ENCODE measurements at regions not wholly inside any gene's neighbourhood (a gene's known extent, or its start where the extent isn't known, plus 50 kb on each side); places are given as distances from the start of the nearest gene placed in this dataset.

DNA sequence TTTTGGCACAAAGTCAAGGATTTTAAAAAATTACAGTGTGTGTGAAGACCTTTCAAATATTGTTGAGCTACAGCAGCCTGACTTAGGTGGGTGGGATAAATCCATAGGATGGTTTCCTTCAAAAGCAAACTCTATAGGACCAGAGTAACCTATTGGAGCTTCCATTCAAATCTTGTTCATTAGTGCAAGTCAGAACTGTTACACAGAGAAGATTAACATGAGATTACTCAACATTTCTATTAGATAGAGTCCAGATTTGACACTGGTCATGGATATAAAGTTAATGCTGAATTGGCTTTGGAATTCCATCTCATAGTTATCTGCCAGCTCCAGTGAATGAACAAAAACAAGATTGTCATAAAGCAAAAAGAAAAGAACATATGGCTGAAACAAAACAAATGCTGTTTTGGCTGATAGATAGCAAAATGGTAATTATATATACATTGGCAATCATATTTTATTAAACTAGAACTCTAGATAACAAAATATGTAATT, 129.6 kb upstream of the SEMA3A start:
- TF ChIP-seq, protein P1, sequence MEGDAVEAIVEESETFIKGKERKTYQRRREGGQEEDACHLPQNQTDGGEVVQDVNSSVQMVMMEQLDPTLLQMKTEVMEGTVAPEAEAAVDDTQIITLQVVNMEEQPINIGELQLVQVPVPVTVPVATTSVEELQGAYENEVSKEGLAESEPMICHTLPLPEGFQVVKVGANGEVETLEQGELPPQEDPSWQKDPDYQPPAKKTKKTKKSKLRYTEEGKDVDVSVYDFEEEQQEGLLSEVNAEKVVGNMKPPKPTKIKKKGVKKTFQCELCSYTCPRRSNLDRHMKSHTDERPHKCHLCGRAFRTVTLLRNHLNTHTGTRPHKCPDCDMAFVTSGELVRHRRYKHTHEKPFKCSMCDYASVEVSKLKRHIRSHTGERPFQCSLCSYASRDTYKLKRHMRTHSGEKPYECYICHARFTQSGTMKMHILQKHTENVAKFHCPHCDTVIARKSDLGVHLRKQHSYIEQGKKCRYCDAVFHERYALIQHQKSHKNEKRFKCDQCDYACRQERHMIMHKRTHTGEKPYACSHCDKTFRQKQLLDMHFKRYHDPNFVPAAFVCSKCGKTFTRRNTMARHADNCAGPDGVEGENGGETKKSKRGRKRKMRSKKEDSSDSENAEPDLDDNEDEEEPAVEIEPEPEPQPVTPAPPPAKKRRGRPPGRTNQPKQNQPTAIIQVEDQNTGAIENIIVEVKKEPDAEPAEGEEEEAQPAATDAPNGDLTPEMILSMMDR (IDR thresholded peaks at IDR 0.05; ENCODE audit: low read depth, low read length, missing control alignments), result no peak
- no peak for DNase-seq (ENCODE audit: low read depth)
- in situ Hi-C loops (cut with HindIII; ENCODE audit: low sequenced_read_pairs), result no loop called here

DNA sequence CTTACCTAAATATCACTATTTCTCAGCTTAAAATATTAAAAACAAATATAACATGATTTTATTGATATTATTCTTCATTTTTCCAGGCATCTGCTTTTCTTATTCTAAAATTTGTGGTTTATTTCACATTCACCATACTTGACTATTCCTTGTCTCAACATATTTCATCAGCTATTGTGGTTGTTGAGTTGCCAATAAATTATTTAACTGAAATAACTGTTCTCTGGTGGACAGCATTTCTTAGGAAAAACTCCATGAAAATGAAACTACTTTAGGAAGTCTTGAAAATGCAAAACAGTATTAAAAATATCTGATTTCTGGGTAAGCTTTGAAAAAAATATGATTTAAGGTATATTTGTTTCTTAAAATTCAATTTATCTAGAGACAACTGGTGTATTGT, 122.9 kb upstream of the SEMA3A start:
- TF ChIP-seq, protein P1 (IDR thresholded peaks at IDR 0.05; ENCODE audit: low read depth, low read length, missing control alignments), result no peak
- in situ Hi-C loops (cut with HindIII; ENCODE audit: low sequenced_read_pairs), result no loop called here
- no peak for DNase-seq (ENCODE audit: low read depth)
- H3K4me3 ChIP-seq (ENCODE audit: low read depth, low read length), result no peak overlapping the region

More for the DNA sequence above, 129.6 kb upstream of the SEMA3A start:
- no peak overlapping the region for H3K4me3 ChIP-seq (ENCODE audit: low read depth, low read length)

DNA sequence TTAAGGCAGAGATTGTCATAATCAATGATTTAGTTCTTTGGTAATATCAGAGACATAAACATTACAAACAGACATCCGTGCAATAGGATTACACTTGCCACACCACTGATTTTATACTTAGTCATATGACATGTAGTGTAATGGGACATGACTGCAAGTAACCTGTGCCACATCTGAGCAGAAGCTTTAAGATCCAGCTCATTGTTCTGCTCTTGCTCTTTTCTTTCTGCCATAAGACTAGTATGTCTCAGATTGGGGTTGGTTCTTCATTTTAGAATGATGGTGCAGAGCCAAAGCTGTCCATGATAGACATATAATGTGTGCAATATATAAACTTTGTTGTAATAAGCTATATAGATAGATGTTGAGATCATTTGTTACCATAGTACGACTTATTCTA, 119.7 kb upstream of the SEMA3A start:
- no peak overlapping the region for H3K4me3 ChIP-seq (ENCODE audit: low read depth, low read length)
- TF ChIP-seq, protein P1 (IDR thresholded peaks at IDR 0.05; ENCODE audit: low read depth, low read length, missing control alignments), result no peak
- DNase-seq (ENCODE audit: low read depth), result no peak
- in situ Hi-C loops (cut with HindIII; ENCODE audit: low sequenced_read_pairs), result no loop called here

DNA sequence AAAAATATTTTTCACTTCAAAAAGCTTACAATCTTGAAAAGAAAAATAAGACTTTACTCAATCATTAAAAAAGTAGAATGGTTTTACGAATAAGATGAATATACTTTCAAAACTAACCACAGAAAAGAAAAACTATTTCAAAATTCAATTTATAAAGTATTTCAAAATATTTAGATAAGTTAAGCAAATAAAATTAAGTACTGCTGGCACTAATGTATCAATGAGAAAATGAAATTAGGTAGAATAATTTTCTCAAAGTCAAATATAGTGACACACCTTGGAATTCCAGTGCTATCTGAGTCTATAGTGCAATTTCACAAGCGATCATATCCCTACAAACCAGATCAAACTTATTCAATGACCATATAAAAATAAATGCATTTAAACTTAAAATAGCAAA, 109.8 kb upstream of the SEMA3A start:
- H3K4me3 ChIP-seq (ENCODE audit: low read depth, low read length), result no peak overlapping the region
- in situ Hi-C loops (cut with HindIII; ENCODE audit: low sequenced_read_pairs), result no loop called here
- DNase-seq (ENCODE audit: low read depth), result no peak
- TF ChIP-seq, protein P1 (IDR thresholded peaks at IDR 0.05; ENCODE audit: low read depth, low read length, missing control alignments), result no peak

DNA sequence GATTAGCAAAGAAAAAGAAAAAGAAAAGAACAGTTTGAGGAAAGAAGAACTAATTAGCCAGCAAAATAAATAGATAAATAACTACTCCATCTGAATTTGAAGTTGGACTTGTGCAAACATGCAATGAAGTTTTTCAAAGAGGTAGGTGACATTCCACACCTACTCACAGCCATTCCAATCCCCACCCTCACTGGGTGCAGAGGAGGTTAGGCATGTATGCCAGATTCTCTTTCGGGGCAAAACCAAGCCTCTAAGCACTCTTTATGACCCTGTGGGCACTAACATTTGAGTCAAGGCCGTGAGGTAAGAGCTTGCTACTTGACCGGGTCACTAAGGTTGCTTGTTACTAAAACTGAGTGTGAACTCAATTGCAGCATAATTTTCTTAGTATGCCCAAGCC, 108.4 kb upstream of the SEMA3A start:
- in situ Hi-C loops (cut with HindIII; ENCODE audit: low sequenced_read_pairs), result no loop called here
- TF ChIP-seq, protein P1 (IDR thresholded peaks at IDR 0.05; ENCODE audit: low read depth, low read length, missing control alignments), result no peak
- DNase-seq (ENCODE audit: low read depth), result no peak
- H3K4me3 ChIP-seq (ENCODE audit: low read depth, low read length), result no peak overlapping the region

DNA sequence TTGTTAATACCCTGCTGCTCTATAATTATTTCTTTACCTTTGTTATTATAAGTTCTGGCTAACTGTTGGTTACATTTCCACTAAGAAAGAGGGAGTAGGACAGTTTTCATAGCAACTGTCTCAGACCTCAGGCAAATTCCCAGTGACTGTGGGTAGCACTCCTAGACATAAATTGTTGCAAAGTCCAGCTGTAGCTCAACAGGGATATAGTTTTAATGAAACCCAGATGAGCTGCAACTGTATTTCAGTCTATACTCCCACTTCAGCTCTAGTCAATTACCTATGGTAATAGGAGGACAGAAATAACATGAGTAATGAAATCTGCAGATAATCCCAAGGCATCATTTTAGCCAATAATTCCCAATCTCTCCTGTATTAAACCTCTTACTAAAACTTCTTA, 103.0 kb upstream of the SEMA3A start:
- in situ Hi-C loops (cut with HindIII; ENCODE audit: low sequenced_read_pairs), result no loop called here
- DNase-seq (ENCODE audit: low read depth), result no peak
- H3K4me3 ChIP-seq (ENCODE audit: low read depth, low read length), result no peak overlapping the region
- TF ChIP-seq, protein P1 (IDR thresholded peaks at IDR 0.05; ENCODE audit: low read depth, low read length, missing control alignments), result no peak

Data from astrocyte of the cerebellum (primary cell).